Muscle of back (tissue), 3 donors: ENCODE measurements at regions not wholly inside any gene's neighbourhood (a gene's known extent, or its start where the extent isn't known, plus 50 kb on each side); places are given as distances from the start of the nearest gene placed in this dataset.

Experiments
- DNase-seq, 3 donors: peaks; one replicate each; pipeline versions ENCODE4 v3.0.0 to v3.0.0-alpha.2; 2013

DNA sequence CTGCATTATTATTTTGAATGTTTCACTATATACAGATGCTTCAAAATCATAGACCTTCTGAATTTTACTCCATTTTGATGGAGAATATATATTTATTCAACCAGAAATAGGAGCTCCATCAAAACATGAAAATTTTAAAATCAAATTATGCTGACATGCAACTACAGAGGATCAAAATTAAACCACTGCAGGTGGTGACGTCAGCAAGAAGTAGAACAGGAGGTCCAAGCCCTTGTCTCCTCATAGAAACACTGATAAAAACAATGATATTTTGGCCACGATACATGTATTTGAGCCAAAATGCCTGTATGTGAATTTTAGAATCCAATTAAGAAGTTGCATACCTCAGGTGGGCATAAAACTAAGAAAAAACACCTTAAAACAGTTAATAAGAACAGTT is 236.6 kb upstream of the FBXL7 start:
- no peak for DNase-seq

- DNase-seq, result peak in 1 of 3 donors; percentile 41
Measured at GRCh38 chr5:15261269-15261995, 238.5 kb upstream of the FBXL7 start.

DNA sequence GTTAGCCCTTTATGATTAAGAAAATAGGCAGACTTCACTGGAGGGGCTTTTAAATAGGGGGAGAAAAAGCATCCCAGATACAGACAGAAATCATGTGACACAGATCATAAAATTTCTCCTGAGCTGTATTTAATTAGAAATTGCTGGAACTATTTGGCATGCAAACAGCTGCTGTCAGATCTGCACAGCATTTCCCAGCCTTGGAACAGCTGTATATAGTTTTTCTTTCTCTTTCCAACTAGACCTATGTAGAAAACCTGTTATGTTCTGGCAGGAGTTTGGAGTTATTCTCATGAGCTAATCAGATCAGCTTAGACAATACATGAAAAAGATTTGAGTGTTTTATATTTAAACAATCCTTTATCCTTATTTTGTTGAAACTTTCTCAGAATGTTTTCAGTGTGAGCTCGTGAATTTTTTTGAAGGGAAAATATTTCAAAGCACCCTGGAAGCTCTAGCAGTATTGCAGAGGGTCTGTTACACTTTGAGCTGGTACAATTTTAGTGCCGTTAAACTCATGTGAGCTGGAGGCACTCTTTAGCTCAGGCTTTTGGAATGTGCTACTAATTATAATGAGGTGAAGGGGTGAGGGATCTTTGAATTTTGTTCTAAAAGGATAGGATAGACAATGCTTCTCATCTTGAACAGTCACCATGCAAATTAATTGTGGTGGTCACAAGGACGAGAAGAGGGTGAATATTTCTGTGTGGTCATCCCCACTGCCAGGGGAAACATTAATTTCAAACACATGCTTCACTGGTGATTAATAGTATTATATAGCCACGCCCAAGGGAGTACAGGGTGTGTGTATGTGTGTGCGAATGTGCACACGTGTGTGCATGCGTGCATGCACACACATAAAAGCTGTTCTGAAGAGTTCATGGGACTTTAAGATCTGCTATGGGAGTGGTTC is 239.4 kb upstream of the FBXL7 start:
- DNase-seq, result peak; percentile 76 to 90 (median 77)

- peak; percentile 59 to 81 (median 62) for DNase-seq
Measured at GRCh38 chr5:15256485-15256884, 243.5 kb upstream of the FBXL7 start.

DNA sequence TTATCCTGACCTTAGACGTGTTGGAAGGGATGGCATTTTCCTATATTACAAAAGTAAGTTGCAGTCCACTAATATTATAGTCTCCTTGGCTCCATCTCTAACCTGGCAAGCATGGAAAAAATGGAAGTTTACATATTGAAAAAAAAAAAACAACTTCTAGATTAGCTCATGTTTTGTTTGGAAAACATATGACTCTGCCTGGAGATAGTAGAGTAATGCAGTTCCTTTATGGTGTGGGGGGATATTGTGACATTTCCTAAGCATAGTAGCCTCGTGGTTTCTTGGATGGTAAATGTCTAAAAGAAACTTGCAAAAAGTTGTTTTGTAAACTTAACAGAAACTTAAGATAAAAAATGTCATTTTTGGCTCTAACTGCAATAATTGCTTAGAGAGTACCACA is 244.4 kb upstream of the FBXL7 start:
- DNase-seq, result peak in 1 of 3 donors; percentile 34

DNA sequence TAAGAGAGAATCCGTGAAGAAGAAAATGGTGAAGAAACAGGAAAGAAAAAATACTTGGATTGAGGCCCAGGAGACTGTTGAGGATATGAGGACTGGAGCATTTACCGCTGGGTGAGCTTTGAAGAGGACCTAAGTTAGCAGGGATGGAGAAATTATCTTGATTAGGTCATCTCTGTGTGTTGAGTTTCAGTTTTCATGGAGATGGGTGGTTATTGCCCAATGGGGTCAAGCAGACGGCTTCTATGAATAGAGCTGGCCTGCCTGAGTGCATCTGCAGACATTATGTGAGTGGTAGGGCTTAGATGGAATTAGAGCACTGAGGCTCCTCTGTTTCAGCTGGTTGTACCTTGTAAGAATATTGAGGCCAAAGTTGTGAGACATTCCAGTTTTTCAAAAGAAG is 245.4 kb upstream of the FBXL7 start:
- no peak for DNase-seq

GRCh38 chr5:15252331-15252730 is 247.6 kb upstream of the FBXL7 start:
- no peak for DNase-seq

GRCh38 chr5:15249152-15249551 is 250.8 kb upstream of the FBXL7 start:
- DNase-seq, result peak in 1 of 3 donors; percentile 59

DNA sequence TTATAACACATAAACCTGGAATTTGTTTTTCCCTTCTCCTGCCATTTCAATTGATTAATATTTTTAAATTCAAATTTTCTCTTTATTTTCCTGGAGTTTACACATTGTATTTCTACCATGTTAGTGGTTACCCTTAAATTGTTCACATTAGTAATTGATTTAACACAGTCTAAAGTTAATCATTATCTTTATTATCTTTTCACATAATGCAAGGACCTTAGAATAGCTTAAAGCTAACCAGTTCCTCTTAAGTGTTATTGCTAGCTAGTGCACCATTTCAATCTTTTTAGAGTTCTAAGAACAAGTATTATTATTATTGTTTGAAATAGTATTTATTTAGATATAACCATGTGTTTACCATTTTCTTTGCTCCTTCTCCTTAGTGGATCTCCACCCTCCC is 251.2 kb upstream of the FBXL7 start:
- DNase-seq, result no peak

DNA sequence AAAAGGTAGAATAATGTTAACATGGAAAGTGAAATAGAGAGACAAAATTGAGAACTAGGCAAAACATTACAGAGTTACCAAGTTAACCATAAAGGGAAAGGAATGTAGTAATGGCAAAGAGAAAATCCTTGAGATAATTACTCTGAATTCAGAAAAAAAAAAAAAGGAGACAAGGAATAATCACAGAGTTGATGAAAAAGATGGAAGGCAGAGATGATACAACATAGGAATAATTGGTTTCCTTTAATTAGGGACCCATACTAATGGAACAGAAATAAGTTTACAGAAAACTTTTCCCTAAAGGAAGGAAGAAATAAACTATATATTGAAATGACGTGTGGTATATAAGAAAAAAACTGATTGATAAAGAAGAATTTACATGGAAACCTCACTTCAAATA is 254.1 kb upstream of the FBXL7 start:
- no peak for DNase-seq

DNA sequence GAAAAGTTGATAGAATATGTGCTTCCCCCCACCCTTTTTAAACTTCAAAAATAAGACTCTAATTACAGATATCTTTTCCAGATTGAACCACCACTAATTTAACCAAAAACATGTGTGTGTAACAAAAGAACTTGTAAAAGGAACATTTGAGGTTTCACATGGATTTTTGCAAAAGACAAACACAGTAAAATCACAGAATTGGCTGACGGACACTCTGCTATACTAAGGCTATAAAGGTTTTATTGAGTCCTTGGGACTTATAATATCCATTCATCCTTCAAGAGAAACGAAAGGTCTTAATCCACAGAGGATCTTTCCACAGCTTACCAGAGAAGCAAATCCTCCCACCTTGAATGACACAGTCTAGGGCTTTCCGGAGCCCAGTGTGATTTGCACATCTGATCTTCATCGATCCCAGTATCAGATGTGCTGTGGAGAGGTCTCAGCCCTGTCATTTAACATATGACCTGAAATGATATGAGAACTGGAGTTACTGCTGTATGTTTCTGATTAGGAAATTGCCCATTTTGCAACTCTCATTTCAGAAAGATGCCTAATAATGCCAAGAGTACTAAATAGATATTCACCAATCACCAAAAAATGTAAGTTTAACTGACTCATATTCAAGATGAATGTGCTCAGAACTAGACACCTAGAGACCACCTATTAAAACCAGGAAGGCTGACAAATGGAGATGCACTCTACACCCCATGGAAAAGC is 256.5 kb upstream of the FBXL7 start:
- peak in 1 of 3 donors; percentile 49 for DNase-seq

DNA sequence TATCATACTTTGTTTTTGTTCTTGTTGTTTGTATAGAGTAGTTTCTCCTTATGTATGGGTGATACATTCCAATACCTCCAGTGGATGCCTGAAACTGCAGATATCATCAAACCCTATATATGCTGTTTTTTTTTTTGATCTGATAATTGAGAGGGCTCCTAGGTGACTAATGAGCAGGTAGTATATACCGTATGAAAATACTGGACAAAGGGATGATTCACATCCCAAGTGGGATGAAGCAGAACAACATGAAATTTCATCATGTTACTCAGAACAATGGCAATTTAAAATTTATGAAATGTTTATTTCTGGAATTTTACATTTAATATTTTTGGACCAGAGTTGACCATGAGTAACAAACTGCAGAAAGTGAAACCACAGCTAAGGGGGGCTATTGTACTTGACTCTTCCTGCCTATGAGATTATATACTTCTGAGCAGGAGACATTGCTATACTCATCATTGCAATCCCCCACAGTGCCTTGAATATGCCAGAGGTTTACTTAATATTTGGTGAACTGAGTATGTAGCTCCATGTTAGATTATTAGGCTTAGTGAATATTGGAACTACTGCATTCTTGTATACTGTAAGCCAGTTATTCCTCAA is 258.7 kb upstream of the FBXL7 start:
- no peak for DNase-seq

DNA sequence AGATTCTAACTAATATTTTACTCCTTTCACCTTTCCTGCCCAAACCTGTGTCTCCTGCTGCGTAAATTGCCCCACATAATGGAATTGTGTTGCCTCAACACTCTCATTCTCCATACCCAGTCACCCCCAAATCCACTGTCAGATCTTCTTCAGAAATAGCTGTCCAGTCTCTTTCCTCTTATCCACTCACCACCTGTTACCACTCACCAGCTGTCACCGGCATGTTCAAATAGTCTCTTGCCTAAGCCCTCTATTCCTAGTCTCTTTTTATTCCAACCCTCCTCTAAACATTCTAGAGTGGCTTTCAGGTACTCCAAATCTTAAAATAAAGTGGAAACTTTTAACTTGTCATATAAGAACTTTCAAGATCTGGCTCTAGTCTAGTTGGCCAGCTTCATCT is 262.0 kb upstream of the FBXL7 start:
- DNase-seq, result no peak

GRCh38 chr5:15236911-15237508 is 263.0 kb upstream of the FBXL7 start:
- DNase-seq, result no peak

DNA sequence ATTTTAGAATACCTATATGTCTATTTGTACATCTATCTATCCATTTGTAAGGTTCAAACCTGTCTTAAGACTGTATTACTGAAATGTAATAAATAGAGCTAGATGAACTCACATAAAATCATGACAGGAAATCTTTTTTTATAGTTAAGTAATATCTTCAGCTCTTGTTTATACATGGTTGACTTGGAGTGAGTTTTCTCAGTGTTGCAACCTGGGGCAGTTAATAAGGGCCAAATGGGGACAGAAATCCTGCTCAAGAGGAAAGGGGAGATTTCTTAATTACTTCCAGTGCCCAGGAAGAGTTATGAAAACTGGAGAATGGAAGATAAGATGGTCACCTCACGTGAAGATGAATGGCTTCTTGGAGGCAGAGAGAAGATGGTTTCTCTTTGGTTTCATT is 265.1 kb upstream of the FBXL7 start:
- no peak for DNase-seq

DNA sequence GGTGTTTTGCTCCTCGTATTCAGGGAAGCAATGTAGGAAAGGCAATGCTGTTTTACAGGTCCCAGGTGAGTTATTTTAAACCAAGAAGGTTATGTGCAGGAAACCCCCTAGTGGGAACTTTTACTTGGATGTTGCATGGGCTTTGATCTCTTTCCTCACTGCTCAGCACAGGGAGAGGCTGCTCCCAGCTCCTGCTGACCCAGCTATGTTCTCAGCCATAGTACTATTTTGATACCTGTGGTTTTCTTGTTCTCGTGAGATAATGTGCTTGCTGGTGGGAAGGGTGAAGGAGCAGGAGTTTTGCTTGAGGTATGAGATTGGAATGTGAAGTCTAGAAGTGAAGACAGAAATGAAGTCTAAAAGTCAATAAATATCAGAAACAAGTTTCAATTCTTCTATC is 265.6 kb upstream of the FBXL7 start:
- no peak for DNase-seq

- DNase-seq, result no peak
Measured at GRCh38 chr5:15233566-15233965, 266.4 kb upstream of the FBXL7 start.

- no peak for DNase-seq
Measured at GRCh38 chr5:15222156-15222555, 277.8 kb upstream of the FBXL7 start.

DNA sequence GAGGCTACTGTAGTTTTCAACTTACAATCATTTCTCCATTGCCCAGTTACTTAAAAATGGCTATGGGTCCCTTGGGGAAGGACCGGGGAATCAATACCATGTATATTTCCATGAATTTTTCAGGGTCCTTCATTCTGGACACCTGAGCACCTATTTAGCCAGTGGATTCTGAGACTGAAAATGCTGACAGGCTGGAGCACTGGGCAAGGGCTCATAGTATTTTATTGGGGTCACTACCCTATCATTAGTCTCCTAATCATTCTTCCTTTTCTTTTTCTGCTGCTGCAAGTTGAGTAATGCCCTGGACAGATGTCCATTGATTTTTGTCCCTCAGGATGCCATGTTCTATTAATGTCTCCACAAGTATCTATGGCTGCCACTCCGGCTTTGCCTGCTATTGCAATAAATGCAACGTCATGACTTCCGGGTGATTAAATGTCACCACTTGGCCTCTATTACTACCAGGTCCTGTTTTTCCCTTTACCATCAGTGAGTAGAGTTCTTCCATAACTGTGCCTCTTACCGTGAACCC is 279.3 kb upstream of the FBXL7 start:
- no peak for DNase-seq

- DNase-seq, result no peak
Measured at GRCh38 chr5:15215056-15215455, 284.9 kb upstream of the FBXL7 start.

DNA sequence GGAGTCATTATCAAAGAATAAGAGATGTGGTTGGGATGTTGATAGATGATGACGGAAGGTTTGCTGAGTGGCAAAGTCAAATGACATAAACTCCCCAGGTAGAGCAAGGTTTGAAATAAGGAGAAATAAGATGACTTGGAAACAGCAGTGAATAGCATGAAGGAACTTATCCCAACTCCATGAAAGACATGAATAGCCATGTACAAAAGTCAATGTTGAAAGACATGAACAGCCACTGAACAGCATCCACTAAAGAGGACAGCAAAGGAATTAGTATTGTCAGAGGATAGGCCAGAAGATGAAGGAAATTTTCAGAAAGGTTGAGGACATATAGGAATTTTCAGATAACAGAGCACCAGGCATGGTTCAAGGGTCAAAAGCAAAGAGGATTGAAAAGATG is 286.0 kb upstream of the FBXL7 start:
- no peak for DNase-seq
